Gastroesophageal sphincter (tissue), 4 donors: ENCODE measurements at regions not wholly inside any gene's neighbourhood (a gene's known extent, or its start where the extent isn't known, plus 50 kb on each side); places are given as distances from the start of the nearest gene placed in this dataset.

Experiments used
- ATAC-seq: fragments of 150-250 bp; one replicate; pipeline ENCODE4 v1.9.1; 2016; ENCODE audit warnings: mild to moderate bottlenecking, moderate library complexity
- H3K27ac ChIP-seq, 4 donors: fragments of 200-600 bp; sonication (generic) in 3 of 4; 1 replicate in 3 of 4; 2 replicates in 1 of 4; pipeline ENCODE4 v1.5.1; 2016 to 2019
- H3K27me3 ChIP-seq: fragments of 200-600 bp; sonication (generic); one replicate; pipeline ENCODE4 v1.5.1; 2019
- H3K36me3 ChIP-seq, 2 donors: fragments of 200-600 bp; sonication (generic); one replicate each; pipeline ENCODE4 v1.5.1; 2019; ENCODE audit warnings: control low read depth in 1 of 2
- H3K4me1 ChIP-seq, 3 donors: fragments of 200-600 bp; sonication (generic); 1 replicate in 2 of 3; 2 replicates in 1 of 3; pipeline ENCODE4 v1.5.1; 2016 to 2019; ENCODE audit warnings: control low read depth in 2 of 3
- H3K4me3 ChIP-seq, 2 donors: fragments of 200-600 bp; sonication (generic); one replicate each; pipeline ENCODE4 v1.5.1; 2019; ENCODE audit warnings: mild to moderate bottlenecking in 1 of 2, moderate library complexity in 1 of 2
- H3K9me3 ChIP-seq, 3 donors: fragments of 200-600 bp; sonication (generic); one replicate each; pipeline ENCODE4 v1.5.1; 2017 to 2019; ENCODE audit warnings: control low read depth in 2 of 3
- EP300 ChIP-seq: sonication (generic); formaldehyde crosslinking; IDR thresholded peaks from one replicate; pipeline ENCODE4 v1.6.1; 2017; ENCODE audit warnings: antibody characterized with exemption, mild to moderate bottlenecking
- POLR2A ChIP-seq, 2 donors: fragments of 450-650 bp; IDR thresholded peaks; one replicate each; pipeline ENCODE4 v1.6.1; 2017; ENCODE audit warnings: antibody characterized with exemption in 2 of 2, mild to moderate bottlenecking in 2 of 2, moderate library complexity in 1 of 2
- POLR2AphosphoS5 ChIP-seq: sonication (generic); formaldehyde crosslinking; IDR thresholded peaks from one replicate; pipeline ENCODE4 v1.6.1; 2017; ENCODE audit warnings: antibody characterized with exemption
- WGBS, 2 donors: methylation state at CpG; one replicate each; pipeline ENCODE4 v1.1.5; 2018; ENCODE audit warnings: low coverage in 1 of 2; 5-methylcytosine and 5-hydroxymethylcytosine counted together
- TF ChIP-seq, protein P1 (sequence below), 4 experiments: fragments of 200-600 bp in 2 of 4; fragments of 450-650 bp in 2 of 4; sonication (generic) in 1 of 4; IDR thresholded peaks; one replicate each; pipeline ENCODE4 v1.5.1; 2017 to 2019; ENCODE audit warnings: antibody characterized with exemption in 4 of 4, mild to moderate bottlenecking in 2 of 4, moderate library complexity in 2 of 4

DNA sequence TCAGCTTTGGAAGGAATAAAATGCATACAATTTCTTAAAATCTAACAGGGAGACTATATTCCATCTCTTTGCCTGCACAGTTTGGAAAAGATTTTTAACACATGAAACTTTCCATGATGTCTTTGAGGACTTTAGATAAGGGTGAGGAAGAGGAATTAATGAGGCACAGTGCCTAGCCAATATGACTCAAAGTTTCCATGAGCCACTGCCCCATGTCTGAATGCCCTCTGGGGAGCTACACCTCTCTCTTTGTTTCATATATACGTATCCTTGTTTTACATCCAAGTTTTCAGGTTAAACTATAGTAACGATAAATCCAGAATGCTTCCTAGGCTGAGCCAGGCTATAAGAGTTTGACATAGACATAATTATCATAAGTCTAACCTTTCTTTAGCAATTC lies 349.3 kb upstream of the TLE4 start:
- TF ChIP-seq EP300 (no peak), POLR2A (IDR thresholded peaks at IDR 0.05) (no peak), POLR2AphosphoS5 (no peak)
- TF ChIP-seq, protein P1, sequence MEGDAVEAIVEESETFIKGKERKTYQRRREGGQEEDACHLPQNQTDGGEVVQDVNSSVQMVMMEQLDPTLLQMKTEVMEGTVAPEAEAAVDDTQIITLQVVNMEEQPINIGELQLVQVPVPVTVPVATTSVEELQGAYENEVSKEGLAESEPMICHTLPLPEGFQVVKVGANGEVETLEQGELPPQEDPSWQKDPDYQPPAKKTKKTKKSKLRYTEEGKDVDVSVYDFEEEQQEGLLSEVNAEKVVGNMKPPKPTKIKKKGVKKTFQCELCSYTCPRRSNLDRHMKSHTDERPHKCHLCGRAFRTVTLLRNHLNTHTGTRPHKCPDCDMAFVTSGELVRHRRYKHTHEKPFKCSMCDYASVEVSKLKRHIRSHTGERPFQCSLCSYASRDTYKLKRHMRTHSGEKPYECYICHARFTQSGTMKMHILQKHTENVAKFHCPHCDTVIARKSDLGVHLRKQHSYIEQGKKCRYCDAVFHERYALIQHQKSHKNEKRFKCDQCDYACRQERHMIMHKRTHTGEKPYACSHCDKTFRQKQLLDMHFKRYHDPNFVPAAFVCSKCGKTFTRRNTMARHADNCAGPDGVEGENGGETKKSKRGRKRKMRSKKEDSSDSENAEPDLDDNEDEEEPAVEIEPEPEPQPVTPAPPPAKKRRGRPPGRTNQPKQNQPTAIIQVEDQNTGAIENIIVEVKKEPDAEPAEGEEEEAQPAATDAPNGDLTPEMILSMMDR (IDR thresholded peaks at IDR 0.05): no peak
- Histone ChIP-seq H3K4me1 (no peaks in the 10 kb centered on the region), H3K27me3 (no peaks in the 10 kb centered on the region), H3K4me3 (no peak overlapping the region), H3K27ac (no peak overlapping the region), H3K36me3 (no peaks in the 10 kb centered on the region), H3K9me3 (peaks cover 0 to 14% (median 0%) of the 10 kb centered on the region in 3 donors)
- 56 to 100% methylated on average over 1 to 2 of the region's 2 CpGs for WGBS, 2 donors
- ATAC-seq: no peak

DNA sequence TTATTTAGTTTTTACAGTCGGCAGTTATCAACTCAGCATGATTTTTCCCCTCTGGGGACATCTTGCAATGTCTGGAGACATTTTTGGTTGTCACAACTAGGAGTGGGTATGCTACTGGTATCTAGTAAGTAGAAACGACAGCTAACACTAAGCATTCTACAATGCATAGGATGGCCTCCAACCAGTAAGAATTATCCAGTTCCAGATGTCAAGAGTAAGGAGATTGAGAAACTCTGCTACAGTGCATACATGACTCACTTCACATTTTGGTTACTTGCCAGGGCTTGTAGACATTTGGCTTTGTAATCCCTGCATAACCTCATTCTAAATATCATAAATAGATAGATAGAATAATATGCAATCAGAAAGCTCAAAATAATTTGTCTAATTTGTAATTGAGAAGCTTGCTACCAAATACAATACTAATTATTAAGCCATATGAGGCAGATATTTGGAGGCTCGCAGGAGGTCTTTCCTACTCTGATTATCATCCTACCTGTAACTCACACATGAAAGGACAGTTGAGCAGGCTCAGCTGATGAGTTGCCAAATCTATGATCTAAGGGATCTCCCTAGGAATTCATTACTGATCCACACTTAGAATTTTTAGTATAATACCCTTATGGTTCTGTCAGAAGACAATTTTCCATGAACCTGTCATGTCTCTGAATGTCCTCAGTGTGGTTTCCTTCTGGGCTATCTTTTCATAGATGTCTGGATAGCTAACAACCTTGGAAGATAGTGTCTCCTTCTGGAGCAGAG lies 346.9 kb upstream of the TLE4 start:
- H3K27me3 ChIP-seq: no peaks in the 10 kb centered on the region
- no peak for ATAC-seq

DNA sequence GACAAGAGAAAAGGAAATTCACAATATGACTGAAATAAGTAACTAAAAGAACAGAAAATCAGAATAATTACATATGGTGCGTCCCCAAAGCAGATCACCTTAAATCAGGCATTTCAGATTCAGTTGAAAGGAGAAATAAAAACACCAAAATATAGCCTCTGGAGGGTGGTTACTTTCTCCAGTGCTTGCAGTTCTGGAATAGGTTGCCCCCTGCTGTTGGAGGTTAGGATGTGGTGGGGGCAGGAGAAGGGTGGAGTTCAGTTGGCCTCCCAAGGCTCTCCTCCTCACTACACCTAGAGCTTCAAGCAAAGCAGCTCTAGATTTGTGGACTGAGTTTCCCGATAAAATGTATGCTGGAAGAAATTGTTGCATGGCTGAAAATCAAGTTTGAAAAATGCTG lies 338.2 kb upstream of the TLE4 start:
- TF ChIP-seq, protein P1 (IDR thresholded peaks at IDR 0.05): peak in 1 of 4 experiments; percentile 21
- no peak for TF ChIP-seq POLR2A (IDR thresholded peaks at IDR 0.05)
- WGBS, 2 donors: 72% methylated on average over 2 of the region's 2 CpGs; no CpG with 5 or more reads in 1 of the 2 donors
- H3K27ac ChIP-seq: no peak overlapping the region
- H3K36me3 ChIP-seq: no peaks in the 10 kb centered on the region
- ATAC-seq: no peak
- no peaks in the 10 kb centered on the region for H3K27me3 ChIP-seq
- H3K9me3 ChIP-seq: peaks cover 0 to 7% (median 0%) of the 10 kb centered on the region in 3 donors
- no peaks in the 10 kb centered on the region for H3K4me1 ChIP-seq
- H3K4me3 ChIP-seq: no peak overlapping the region

More for the DNA sequence above, 346.9 kb upstream of the TLE4 start:
- WGBS, 2 donors: 76 to 78% methylated on average over 3 of the region's 3 CpGs
- H3K9me3 ChIP-seq: peaks cover 0 to 14% (median 0%) of the 10 kb centered on the region in 3 donors
- H3K36me3 ChIP-seq: no peaks in the 10 kb centered on the region
- H3K4me3 ChIP-seq: no peak overlapping the region
- H3K27ac ChIP-seq: no peak overlapping the region
- TF ChIP-seq POLR2AphosphoS5 (no peak), POLR2A (IDR thresholded peaks at IDR 0.05) (no peak)
- H3K4me1 ChIP-seq: no peaks in the 10 kb centered on the region

DNA sequence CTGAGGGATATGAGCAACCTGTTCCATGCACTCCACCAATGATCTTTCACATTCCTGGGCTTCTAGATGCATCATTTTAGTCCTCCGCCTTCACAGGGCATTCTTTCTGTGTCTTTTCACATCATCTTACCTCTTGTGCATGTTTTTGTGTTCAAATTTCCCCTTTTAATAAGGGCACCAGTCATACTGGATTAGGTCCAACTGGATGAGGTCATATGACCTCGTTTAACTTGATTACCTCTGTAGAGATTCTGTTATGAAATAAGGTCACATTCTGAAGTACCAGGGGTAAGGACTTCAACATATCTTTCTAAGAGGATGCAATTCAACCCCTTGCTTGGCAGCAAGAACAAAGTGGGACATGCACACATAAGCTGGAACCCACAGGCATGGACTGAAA lies 335.3 kb upstream of the TLE4 start:
- no peaks in the 10 kb centered on the region for H3K36me3 ChIP-seq
- H3K27me3 ChIP-seq: no peaks in the 10 kb centered on the region
- no peaks in the 10 kb centered on the region for H3K4me1 ChIP-seq
- no peak for ATAC-seq
- no peak for TF ChIP-seq POLR2AphosphoS5
- TF ChIP-seq EP300: no peak
- TF ChIP-seq, protein P1 (IDR thresholded peaks at IDR 0.05): no peak
- no peak for TF ChIP-seq POLR2A (IDR thresholded peaks at IDR 0.05)
- H3K27ac ChIP-seq: no peak overlapping the region
- no peak overlapping the region for H3K4me3 ChIP-seq
- H3K9me3 ChIP-seq: peaks cover 0 to 7% (median 0%) of the 10 kb centered on the region in 3 donors
- WGBS, 2 donors: 54 to 69% methylated on average over 2 of the region's 2 CpGs

DNA sequence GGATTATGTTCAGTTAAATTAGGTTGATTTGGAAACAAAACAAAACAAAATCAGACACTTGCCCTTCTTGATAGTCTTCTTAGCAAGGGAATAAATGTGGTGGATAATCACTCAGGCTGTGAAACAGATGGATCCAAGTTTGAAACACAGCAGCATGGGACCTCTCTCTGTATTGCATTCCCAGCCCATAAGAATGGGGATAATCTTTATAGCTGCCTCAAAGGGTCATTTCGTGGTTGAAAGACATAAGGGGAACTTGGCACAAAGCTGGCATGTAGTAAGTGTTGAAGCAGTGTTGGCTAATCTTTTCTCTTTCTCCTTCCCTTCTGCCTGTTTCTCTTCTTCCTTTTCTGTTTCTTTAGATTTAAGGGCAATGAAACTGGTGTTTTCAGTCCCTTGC lies 333.9 kb upstream of the TLE4 start:
- WGBS, 2 donors: 92 to 100% methylated on average over 1 of the region's 1 CpG
- H3K9me3 ChIP-seq: no peaks in the 10 kb centered on the region
- no peaks in the 10 kb centered on the region for H3K27me3 ChIP-seq
- no peaks in the 10 kb centered on the region for H3K36me3 ChIP-seq
- ATAC-seq: no peak
- no peak overlapping the region for H3K27ac ChIP-seq
- no peaks in the 10 kb centered on the region for H3K4me1 ChIP-seq
- TF ChIP-seq POLR2A (IDR thresholded peaks at IDR 0.05) (no peak), POLR2AphosphoS5 (no peak), EP300 (no peak)
- TF ChIP-seq, protein P1 (IDR thresholded peaks at IDR 0.05): no peak
- H3K4me3 ChIP-seq: no peak overlapping the region
